ENCODE measurements at regions not wholly inside any gene's neighbourhood (a gene's known extent, or its start where the extent isn't known, plus 50 kb on each side); places are given as distances from the start of the nearest gene placed in this dataset.

GRCh38 chr2:181817509-181817908, 74.0 kb upstream of the ITPRID2 start:
- DNase-seq (ENCODE audit: missing footprints) (no peak), ATAC-seq (no peak)
- intact Hi-C loops (cut with DNase I), result no loop called here

- ATAC-seq, result no peak
- intact Hi-C loops (cut with DNase I), result no loop called here
- DNase-seq (ENCODE audit: missing footprints), result no peak
Measured at GRCh38 chr2:181818058-181818680, 73.4 kb upstream of the ITPRID2 start.

GRCh38 chr2:181818840-181819239, 72.7 kb upstream of the ITPRID2 start:
- ATAC-seq (no peak), DNase-seq (ENCODE audit: missing footprints) (no peak)
- intact Hi-C loops (cut with DNase I), result no loop called here

GRCh38 chr2:181821049-181821448, 70.5 kb upstream of the ITPRID2 start:
- ATAC-seq, result no peak
- intact Hi-C loops (cut with DNase I), result no loop called here
- DNase-seq (ENCODE audit: missing footprints), result no peak

- DNase-seq (ENCODE audit: missing footprints) (no peak), ATAC-seq (no peak)
- intact Hi-C loops (cut with DNase I), result no loop called here
Measured at GRCh38 chr2:181822097-181822496, 69.4 kb upstream of the ITPRID2 start.

GRCh38 chr2:181823405-181823804, 68.1 kb upstream of the ITPRID2 start:
- ATAC-seq, result no peak
- intact Hi-C loops (cut with DNase I), result no loop called here
- DNase-seq (ENCODE audit: missing footprints), result no peak

GRCh38 chr2:181828122-181828705, 63.3 kb upstream of the ITPRID2 start:
- no peak for ATAC-seq

GRCh38 chr2:181829230-181829629, 62.3 kb upstream of the ITPRID2 start:
- intact Hi-C loops (cut with DNase I), result no loop called here

More at GRCh38 chr2:181828122-181828705, 63.3 kb upstream of the ITPRID2 start:
- no peak for DNase-seq (ENCODE audit: missing footprints)
- intact Hi-C loops (cut with DNase I), result no loop called here

GRCh38 chr2:181832015-181832414, 59.5 kb upstream of the ITPRID2 start:
- intact Hi-C loops (cut with DNase I), result no loop called here
- DNase-seq (ENCODE audit: missing footprints) (no peak), ATAC-seq (no peak)

More at GRCh38 chr2:181829230-181829629, 62.3 kb upstream of the ITPRID2 start:
- ATAC-seq, result no peak
- no peak for DNase-seq (ENCODE audit: missing footprints)

GRCh38 chr2:181836583-181836982, 54.9 kb upstream of the ITPRID2 start:
- ATAC-seq (no peak), DNase-seq (ENCODE audit: missing footprints) (no peak)
- intact Hi-C loops (cut with DNase I), result no loop called here

GRCh38 chr2:181837563-181837962, 54.0 kb upstream of the ITPRID2 start:
- no peak for ATAC-seq
- intact Hi-C loops (cut with DNase I), result no loop called here
- DNase-seq (ENCODE audit: missing footprints), result no peak

- no peak for ATAC-seq
- DNase-seq (ENCODE audit: missing footprints), result no peak
- intact Hi-C loops (cut with DNase I), result no loop called here
Measured at GRCh38 chr2:181839811-181840210, 51.7 kb upstream of the ITPRID2 start.

GRCh38 chr2:181841079-181841478, 50.5 kb upstream of the ITPRID2 start:
- intact Hi-C loops (cut with DNase I), result no loop called here
- ATAC-seq (no peak), DNase-seq (ENCODE audit: missing footprints) (no peak)

Data from Right ventricle myocardium inferior (tissue), 1 donor.